HG03520 (cell line): ENCODE measurements at regions not wholly inside any gene's neighbourhood (a gene's known extent, or its start where the extent isn't known, plus 50 kb on each side); places are given as distances from the start of the nearest gene placed in this dataset.
"Not testable (repeated sequence)": the region's sequence is repeated elsewhere in the genome, so short reads cannot be mapped to it uniquely, and the experiment has no call there.

Experiments used
- ATAC-seq: cut with Tn5 transposase; IDR thresholded peaks from one replicate; pipeline ENCODE4 v1.9.1; 2021; ENCODE audit warnings: mild to moderate bottlenecking, moderate library complexity; ENCODE audit not compliant: unreplicated experiment

- no peak for ATAC-seq
These were observed 566.9 kb upstream of the ANO5 start for GRCh38 chr11:21625982-21626381.

DNA sequence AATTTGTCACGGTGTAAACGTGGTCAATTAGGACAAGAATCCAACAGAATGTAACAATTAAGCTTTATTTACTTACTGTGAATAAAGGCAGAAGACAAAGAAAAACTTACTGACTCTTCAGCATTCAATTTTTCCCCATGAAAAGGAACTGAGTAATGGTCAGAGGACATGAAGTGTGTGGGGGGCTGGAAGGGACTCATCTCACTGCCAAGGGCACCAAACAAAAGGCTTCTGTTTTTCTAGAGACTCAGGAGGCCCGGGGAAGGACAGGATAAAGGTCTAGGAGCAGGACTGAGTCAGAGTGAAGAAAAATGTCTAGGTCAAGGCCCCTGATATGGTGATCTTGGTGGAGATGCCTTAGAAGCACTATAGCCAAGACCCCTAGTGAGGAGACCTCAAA, 564.2 kb upstream of the ANO5 start:
- ATAC-seq, result no peak

GRCh38 chr11:21630934-21631478, 561.9 kb upstream of the ANO5 start:
- ATAC-seq, result no peak

DNA sequence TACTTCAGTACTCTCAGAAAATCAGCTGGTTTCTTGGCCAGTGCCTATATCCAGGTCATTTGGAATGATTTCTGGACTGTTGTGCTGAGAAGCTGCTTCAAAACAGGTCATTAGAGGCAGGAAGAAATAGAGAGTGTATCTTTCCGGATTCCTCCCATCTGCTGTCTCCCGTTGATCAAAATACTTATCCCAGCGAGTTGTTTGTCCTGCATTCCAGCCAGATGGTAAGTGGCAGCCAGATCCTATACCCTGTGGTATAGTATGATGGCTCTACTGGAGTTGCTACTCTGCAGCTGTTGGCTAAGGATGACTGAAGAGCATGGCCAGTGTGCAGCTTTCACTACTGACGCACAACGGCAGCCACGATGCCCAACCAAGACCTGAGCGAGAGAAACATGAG, 560.9 kb upstream of the ANO5 start:
- ATAC-seq, result no peak

DNA sequence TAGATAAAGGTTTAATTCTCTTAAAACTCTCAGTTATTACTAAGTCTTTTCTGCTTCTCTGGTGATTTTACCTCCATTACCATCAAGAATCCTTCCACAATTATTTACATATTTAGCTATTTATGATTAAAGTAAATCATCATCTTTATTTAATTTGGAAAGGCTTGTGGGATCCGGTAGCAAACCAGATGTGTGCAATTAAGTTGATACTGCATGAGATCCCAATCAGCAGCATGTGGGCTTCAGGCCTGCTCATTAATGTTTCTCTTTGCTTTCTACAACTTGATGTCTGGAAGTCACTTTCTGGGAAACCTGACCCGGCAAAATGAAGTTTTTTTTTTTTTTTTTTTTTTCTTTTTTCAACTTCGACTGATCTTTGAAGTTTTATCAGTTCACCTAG, 558.4 kb upstream of the ANO5 start:
- ATAC-seq, result no peak

GRCh38 chr11:21634956-21635355, 557.9 kb upstream of the ANO5 start:
- ATAC-seq, result no peak

- ATAC-seq, result no peak
These were observed 557.3 kb upstream of the ANO5 start for GRCh38 chr11:21635394-21636145.

DNA sequence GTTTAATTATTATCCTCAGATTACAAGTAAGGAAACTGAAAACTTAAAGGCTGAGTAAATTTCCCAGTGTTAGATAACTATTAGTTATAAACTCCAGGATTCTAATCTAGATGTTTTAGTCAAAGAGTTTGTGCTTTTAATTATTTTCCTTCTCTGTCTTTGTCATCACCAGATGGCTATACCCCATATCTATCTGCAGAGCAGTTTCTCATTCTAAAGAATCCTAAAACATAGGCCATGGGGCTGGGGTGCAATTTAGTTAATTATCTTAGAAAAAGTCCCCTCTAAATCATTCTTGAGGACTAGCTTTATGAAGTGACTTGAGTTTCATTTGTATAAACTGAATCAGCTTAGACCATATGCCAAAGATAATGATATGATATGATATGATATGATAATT, 556.3 kb upstream of the ANO5 start:
- ATAC-seq, result no peak

GRCh38 chr11:21640491-21640890, 552.4 kb upstream of the ANO5 start:
- ATAC-seq, result no peak

GRCh38 chr11:21641869-21642268, 551.0 kb upstream of the ANO5 start:
- ATAC-seq, result no peak

DNA sequence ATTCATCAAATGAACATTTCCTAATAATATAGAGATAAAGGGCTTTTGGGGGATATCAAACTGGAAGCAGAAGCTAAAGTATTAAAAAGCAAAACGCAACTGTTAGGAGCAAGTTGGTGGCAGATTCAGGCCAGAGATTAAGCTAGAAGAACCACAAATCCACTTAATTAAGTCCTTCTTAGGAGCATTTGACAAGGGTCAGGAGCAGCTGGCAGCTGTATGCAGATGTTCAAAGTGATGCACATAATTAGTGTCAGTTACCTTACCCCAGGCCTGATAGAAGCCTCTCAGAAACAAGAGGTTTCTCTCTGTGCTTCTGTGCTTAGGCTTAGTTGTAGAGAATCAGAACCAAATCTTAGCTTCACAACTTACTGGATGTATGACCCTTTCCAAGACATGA, 546.5 kb upstream of the ANO5 start:
- no peak for ATAC-seq

GRCh38 chr11:21650961-21651360, 541.9 kb upstream of the ANO5 start:
- no peak for ATAC-seq

DNA sequence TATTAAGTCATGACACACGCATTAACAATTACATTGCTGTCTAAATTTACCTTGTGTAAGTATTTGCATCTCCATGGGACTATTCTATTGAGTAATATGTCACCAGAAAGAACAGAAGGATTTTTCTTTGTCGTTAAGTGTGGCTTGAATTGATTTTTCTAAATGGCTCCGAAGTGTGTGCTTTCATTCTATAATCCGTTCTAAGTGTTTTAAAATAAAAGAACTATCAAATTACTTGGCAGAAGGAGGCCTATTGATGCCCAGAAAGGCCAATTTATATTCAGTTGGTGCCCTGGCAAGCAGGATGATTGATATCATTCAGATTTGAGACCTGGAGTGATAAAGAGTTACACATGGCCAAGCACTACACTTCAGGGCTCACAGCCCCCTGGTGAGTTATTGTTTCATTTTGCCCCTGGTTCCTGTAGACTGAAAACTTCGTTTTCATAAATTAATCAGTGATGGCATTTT, 538.9 kb upstream of the ANO5 start:
- no peak for ATAC-seq

DNA sequence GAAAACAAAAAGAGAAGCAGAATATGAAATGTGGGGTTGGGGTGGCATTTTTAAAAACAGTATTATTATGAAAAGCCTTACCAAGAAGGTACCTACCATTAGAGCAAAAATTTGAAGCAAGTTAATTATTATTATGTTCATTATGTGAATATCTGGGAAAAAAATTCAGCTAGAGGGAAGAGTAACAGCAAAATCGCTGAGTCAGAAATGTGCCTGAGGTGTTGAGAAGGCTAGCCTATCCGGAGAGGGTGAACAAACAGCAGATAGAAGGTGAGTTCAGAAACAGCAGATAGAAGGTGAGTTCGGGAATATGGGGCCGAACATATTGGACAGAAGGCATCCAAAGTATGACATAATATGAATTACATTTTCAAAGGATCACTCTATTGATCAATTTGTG, 536.8 kb upstream of the ANO5 start:
- ATAC-seq, result no peak

DNA sequence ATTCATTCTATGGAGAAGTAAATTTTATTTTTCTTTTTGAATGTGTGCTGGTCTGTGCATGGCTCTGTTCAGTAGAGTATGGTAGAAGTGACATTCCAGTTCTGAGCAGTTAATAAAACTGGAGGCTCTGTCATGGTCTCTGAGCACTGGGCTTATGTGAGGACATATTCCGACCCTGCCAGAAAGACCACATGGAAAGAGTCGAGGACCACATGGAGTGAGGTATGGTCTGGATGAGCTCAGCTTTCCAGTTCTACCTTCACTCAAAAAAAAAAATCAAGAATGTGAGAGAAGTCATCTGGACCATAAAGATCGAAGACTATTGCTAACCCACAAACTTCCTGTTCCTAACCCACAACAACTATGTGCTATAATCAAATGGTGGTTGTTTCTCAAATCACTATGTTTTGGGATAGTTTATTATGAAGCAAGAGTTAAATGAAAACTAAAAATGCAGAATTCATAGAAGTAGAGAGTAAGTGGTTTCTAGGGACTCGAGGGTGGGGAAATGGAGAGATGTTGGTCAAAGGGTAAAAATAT, 534.2 kb upstream of the ANO5 start:
- no peak for ATAC-seq

DNA sequence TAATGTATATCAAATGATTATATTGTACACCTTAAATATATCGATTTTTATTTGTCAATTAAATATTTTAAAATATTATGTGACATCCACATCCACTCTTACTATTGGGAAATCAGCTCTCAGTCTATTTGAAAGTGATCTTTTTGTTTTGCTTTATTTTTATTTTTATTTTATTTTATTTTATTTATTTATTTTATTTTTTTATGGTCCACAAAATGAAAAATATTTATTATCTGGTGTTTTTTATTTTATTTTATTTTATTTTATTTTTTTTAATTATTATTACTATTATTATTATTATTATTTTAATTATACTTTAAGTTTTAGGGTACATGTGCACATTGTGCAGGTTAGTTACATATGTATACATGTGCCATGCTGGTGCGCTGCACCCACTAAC, 533.5 kb upstream of the ANO5 start:
- ATAC-seq, result not testable (repeated sequence)

GRCh38 chr11:21659961-21660360, 532.9 kb upstream of the ANO5 start:
- no peak for ATAC-seq

GRCh38 chr11:21675049-21675616, 517.8 kb upstream of the ANO5 start:
- ATAC-seq, result no peak

DNA sequence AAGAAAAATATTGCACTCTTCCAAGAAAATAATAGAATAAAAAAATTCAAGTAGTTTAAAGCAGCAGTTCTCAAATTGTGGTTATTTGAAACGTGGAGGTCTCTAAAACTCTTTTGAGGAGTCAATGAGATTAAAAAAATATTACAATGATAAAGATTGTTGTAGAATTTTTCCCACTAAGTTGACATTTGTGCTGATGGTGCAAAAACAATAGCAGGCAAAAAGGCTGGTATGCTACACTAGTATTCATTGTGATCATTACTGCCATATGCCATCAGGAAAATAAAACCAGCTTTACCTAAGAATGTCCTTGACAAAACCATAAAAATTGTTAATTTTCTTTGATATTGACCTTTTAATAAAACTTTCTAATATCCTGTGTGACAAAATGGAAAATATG, 505.2 kb upstream of the ANO5 start:
- no peak for ATAC-seq

- no peak for ATAC-seq
These were observed 488.3 kb upstream of the ANO5 start for GRCh38 chr11:21704539-21704938.

DNA sequence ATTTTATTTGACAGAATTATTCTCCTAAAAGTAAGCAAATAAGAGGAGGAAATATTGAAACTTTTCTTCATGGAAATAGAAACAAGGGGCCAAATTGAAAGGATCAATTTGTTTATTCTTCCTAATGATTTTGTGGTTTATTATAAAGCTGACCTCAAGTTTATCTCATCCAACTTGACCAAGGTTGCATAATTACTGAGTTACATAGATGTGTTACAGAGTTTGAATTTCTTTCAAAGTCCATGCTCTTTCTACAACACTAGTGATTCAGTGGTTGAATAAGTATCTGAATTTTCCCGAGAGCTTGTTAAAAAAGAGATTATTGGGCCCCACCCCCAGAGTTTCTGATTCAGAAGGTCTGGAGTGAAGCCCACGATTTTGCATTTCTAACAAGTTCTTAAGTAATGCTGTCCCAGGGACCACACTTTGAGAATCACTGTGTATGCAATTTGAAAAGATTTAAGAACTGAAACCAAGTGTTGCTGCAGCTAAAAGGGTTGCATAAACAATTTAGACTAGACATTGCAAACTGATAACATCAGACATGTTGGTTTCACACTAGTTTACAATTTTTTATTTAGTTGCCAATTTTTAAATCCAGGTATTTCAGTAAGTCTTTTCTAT, 485.7 kb upstream of the ANO5 start:
- no peak for ATAC-seq

DNA sequence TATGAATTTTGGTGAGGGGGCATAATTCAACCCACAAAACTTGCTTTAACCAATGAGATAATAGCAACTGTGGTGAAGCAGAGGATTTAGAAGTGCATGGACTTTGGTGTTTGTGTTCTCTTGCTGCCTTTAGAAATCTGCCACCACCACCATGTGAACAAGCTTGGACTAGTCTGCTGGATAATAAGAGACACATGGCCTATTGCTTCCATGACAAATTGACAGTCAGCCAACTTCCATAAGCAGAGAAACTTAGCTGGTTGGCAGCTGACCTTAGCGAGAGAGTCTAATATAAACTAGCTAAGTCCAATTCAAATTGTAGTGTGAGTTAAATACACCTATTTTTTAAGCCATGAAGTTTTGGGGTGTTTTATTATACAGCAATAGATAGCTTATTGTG, 482.1 kb upstream of the ANO5 start:
- ATAC-seq, result no peak
